ENCODE measurements at regions not wholly inside any gene's neighbourhood (a gene's known extent, or its start where the extent isn't known, plus 50 kb on each side); places are given as distances from the start of the nearest gene placed in this dataset.

DNA sequence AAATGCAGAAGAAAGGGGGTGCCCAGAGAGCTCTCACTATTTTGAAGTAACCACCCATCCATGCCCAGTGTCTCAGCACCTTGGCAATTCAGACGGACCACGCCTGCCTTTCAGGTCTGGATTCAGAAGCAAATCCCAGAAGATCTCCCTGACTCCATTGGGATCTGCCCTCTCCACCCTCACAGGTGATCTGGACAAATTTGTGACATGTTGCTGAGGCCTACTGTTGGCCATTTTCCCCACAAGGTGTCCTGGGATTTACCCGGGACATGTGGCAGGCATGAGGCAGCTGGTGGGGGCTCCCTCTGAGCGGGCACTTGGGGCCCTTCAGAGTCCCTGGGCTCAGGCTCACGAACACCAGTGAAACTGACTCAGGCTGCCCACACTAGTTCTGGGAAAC, 51.9 kb upstream of the IYD start:
- no peak overlapping the region for H3K9ac ChIP-seq (ENCODE audit: low read length)
- BruUV-seq (replicated peaks) = no TSS peak
- H3K4me3 ChIP-seq (replicated peaks in 1 of 2; ENCODE audit: low read depth in 1 of 2, low read length in 2 of 2) = no peak overlapping the region
- no peaks in the 10 kb centered on the region for H3K27me3 ChIP-seq (ENCODE audit: insufficient read depth, low read length)
- ATAC-seq (no peak), DNase-seq (ENCODE audit: low read depth, low spot score) (no peak)
- no peaks in the 10 kb centered on the region for H3K9me2 ChIP-seq (ENCODE audit: insufficient read depth)
- POLR2A ChIA-PET = no interaction called here
- CTCF ChIA-PET = interaction anchor here (2.8 kb wide), 1 partner anchor 236 kb away, joined by 10 read pairs; no protein-coding TSS in a partner anchor
- H3K4me2 ChIP-seq (ENCODE audit: low read length) = no peak overlapping the region
- no peaks in the 10 kb centered on the region for H3K79me2 ChIP-seq (ENCODE audit: insufficient read depth, low read length)
- H2AFZ ChIP-seq (ENCODE audit: low read depth, low read length, poor library complexity, severe bottlenecking) = no peak overlapping the region
- RAD21 ChIA-PET (ENCODE audit: low non-redundant PET in 1 of 2, low total read pairs in 2 of 2, uncharacterized antibody in 2 of 2, unreplicated experiment in 2 of 2) = no interaction called here
- TF ChIP-seq, protein P1, sequence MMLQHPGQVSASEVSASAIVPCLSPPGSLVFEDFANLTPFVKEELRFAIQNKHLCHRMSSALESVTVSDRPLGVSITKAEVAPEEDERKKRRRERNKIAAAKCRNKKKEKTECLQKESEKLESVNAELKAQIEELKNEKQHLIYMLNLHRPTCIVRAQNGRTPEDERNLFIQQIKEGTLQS (IDR thresholded peaks at IDR 0.05) = no peak
- TF ChIP-seq, protein P2, sequence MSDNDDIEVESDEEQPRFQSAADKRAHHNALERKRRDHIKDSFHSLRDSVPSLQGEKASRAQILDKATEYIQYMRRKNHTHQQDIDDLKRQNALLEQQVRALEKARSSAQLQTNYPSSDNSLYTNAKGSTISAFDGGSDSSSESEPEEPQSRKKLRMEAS (IDR thresholded peaks at IDR 0.05) = no peak
- TF ChIP-seq ZNF274 (IDR thresholded peaks at IDR 0.05; ENCODE audit: low read depth, low read length) = no peak
- TF ChIP-seq EGR1 (IDR thresholded peaks at IDR 0.05; ENCODE audit: low read depth) = no peak
- no peak for TF ChIP-seq JUND (IDR thresholded peaks at IDR 0.05)
- TF ChIP-seq SRF (IDR thresholded peaks at IDR 0.05; ENCODE audit: low read depth) = no peak
- TF ChIP-seq FOSL1 (IDR thresholded peaks at IDR 0.05; ENCODE audit: low read depth) = no peak
- TF ChIP-seq EZH2 (IDR thresholded peaks at IDR 0.05) = no peak
- no peak for TF ChIP-seq ELF1 (IDR thresholded peaks at IDR 0.05; ENCODE audit: borderline replicate concordance, low read depth)
- TF ChIP-seq SIN3A (IDR thresholded peaks at IDR 0.05; ENCODE audit: low read depth) = no peak
- TF ChIP-seq, protein P3, sequence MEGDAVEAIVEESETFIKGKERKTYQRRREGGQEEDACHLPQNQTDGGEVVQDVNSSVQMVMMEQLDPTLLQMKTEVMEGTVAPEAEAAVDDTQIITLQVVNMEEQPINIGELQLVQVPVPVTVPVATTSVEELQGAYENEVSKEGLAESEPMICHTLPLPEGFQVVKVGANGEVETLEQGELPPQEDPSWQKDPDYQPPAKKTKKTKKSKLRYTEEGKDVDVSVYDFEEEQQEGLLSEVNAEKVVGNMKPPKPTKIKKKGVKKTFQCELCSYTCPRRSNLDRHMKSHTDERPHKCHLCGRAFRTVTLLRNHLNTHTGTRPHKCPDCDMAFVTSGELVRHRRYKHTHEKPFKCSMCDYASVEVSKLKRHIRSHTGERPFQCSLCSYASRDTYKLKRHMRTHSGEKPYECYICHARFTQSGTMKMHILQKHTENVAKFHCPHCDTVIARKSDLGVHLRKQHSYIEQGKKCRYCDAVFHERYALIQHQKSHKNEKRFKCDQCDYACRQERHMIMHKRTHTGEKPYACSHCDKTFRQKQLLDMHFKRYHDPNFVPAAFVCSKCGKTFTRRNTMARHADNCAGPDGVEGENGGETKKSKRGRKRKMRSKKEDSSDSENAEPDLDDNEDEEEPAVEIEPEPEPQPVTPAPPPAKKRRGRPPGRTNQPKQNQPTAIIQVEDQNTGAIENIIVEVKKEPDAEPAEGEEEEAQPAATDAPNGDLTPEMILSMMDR (IDR thresholded peaks at IDR 0.05 in 2 of 3, conservative IDR thresholded peaks at IDR 0.05 in 1 of 3; ENCODE audit: borderline replicate concordance in 1 of 3, insufficient read depth in 1 of 3, low read depth in 2 of 3, low read length in 2 of 3) = no peak
- no peak for TF ChIP-seq CBX3 (IDR thresholded peaks at IDR 0.05; ENCODE audit: low read depth)
- TF ChIP-seq, protein P4, sequence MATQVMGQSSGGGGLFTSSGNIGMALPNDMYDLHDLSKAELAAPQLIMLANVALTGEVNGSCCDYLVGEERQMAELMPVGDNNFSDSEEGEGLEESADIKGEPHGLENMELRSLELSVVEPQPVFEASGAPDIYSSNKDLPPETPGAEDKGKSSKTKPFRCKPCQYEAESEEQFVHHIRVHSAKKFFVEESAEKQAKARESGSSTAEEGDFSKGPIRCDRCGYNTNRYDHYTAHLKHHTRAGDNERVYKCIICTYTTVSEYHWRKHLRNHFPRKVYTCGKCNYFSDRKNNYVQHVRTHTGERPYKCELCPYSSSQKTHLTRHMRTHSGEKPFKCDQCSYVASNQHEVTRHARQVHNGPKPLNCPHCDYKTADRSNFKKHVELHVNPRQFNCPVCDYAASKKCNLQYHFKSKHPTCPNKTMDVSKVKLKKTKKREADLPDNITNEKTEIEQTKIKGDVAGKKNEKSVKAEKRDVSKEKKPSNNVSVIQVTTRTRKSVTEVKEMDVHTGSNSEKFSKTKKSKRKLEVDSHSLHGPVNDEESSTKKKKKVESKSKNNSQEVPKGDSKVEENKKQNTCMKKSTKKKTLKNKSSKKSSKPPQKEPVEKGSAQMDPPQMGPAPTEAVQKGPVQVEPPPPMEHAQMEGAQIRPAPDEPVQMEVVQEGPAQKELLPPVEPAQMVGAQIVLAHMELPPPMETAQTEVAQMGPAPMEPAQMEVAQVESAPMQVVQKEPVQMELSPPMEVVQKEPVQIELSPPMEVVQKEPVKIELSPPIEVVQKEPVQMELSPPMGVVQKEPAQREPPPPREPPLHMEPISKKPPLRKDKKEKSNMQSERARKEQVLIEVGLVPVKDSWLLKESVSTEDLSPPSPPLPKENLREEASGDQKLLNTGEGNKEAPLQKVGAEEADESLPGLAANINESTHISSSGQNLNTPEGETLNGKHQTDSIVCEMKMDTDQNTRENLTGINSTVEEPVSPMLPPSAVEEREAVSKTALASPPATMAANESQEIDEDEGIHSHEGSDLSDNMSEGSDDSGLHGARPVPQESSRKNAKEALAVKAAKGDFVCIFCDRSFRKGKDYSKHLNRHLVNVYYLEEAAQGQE (IDR thresholded peaks at IDR 0.05; ENCODE audit: low read depth) = no peak
- H3K9me3 ChIP-seq (ENCODE audit: control insufficient read depth in 1 of 2, insufficient read depth in 1 of 2, low read depth in 1 of 2, low read length in 2 of 2) = no peaks in the 10 kb centered on the region
- H4K20me1 ChIP-seq (ENCODE audit: insufficient read depth) = no peaks in the 10 kb centered on the region
- intact Hi-C loops (cut with micrococcal nuclease) = no loop called here
- no peak overlapping the region for H3K27ac ChIP-seq (ENCODE audit: low read depth, low read length)
- H3K4me1 ChIP-seq (ENCODE audit: control insufficient read depth in 1 of 2, insufficient read depth in 2 of 2, low read length in 2 of 2) = no peaks in the 10 kb centered on the region
- no peaks in the 10 kb centered on the region for H3K36me3 ChIP-seq (ENCODE audit: control insufficient read depth in 1 of 2, insufficient read depth in 2 of 2, low read length in 2 of 2)

All from HCT116 (cell line).